PFSK-1 (cell line): ENCODE measurements at regions not wholly inside any gene's neighbourhood (a gene's known extent, or its start where the extent isn't known, plus 50 kb on each side); places are given as distances from the start of the nearest gene placed in this dataset.

ENCODE experiments used
- POLR2AphosphoS5 ChIP-seq: IDR thresholded peaks from 2 replicates; pipeline ENCODE4 v1.6.1; 2012; ENCODE audit warnings: low read depth, mild to moderate bottlenecking, control low read depth, low read length, moderate library complexity
- TAF1 ChIP-seq: IDR thresholded peaks from 2 replicates; pipeline ENCODE4 v1.6.1; 2012; ENCODE audit warnings: low read length, control low read depth, borderline replicate concordance; ENCODE audit not compliant: insufficient read depth

DNA sequence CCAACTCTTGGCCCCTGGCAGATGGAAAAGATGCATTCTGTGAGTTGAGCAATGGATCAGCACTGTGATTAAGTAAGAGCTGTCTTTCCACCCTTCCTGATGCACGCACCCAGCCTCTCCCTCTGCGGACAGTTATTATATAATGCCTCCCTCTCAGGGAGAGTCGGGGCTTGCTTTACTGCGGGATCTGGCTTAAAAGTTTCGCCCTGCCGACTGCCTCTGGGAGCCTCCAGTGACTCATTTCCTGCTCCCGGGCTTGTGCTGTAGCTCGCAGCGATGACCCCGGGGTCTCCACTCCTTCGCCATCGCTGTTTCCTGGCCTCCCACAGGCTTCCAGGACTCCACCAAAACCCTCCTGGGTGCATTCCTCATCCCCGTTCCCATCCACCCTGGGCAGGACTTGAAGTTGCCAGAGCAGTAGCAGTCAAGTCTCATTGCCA is 107.4 kb upstream of the SLC7A1 start:
- TF ChIP-seq TAF1 (no peak), POLR2AphosphoS5 (no peak)
